ENCODE measurements at regions not wholly inside any gene's neighbourhood (a gene's known extent, or its start where the extent isn't known, plus 50 kb on each side); places are given as distances from the start of the nearest gene placed in this dataset.

GRCh38 chr10:28930514-28931495 is 253.5 kb downstream of the BAMBI start:
- no peak for DNase-seq

DNA sequence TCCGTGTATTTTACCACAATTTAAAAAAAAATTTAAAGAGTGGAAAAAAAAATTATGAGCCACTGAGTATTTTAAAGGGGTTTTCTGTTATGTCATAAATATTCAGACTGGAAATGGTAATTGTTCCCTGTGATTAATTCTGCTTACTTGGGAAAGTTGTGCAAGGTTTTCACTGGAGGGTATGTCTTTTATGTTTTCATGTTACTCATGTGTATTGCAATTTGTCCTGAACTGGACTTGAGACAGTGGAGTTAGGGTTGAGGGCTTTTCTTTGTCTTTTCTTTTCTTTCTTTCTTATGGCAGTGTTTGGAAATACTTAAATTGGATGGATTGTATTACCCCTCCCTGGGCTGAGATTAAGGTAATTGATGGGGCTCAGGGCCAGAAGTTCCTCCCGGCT is 257.7 kb downstream of the BAMBI start:
- no peak for DNase-seq

- no peak for DNase-seq
These were observed 260.6 kb downstream of the BAMBI start for GRCh38 chr10:28937959-28938358.

GRCh38 chr10:28938745-28939144 is 261.4 kb downstream of the BAMBI start:
- DNase-seq, result no peak

DNA sequence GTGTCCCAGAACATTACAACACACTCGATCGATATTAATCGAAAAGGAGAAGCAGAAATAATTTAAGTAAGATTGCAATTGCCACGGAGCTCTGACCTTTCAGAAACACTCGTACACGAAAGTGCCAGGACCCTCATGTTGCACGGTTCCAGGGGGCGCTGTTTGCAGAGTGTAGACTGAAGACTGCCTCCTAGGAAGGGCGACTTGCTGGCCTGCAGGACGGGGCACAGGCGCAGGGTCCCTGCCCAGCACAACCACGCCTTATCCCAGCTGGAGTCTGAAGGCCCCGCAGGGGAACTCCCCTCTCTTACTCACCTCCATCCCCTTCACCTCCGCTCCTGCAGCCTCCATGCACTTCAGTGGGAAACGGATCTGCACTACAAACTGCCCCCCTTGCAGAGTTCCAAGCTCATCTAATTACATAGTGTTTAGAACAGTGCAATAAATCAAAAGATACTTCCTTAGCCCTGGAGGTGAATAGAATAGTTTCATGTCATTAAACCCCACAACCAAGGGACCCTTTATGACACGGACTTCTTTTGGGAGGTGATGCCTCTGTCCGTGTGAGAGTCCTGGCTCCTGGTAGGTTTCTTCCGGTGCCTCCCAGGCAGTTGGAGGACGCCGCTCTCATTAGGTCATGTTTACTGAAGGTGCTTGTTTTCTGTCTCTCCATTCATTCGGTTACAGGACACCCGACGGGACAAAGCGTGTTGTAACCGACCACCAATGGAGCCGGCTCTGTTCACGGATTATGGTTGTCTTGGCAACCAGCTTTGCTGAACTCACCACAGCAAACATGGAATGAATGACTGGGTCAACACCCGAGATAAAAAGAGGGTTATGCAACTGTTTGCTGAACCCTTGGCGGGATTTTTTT is 262.2 kb downstream of the BAMBI start:
- no peak for DNase-seq

- DNase-seq, result no peak
These were observed 263.0 kb downstream of the BAMBI start for GRCh38 chr10:28940158-28940888.

GRCh38 chr10:28942012-28942411 is 264.7 kb downstream of the BAMBI start:
- DNase-seq, result no peak

- no peak for DNase-seq
These were observed 268.6 kb downstream of the BAMBI start for GRCh38 chr10:28945959-28946358.

DNA sequence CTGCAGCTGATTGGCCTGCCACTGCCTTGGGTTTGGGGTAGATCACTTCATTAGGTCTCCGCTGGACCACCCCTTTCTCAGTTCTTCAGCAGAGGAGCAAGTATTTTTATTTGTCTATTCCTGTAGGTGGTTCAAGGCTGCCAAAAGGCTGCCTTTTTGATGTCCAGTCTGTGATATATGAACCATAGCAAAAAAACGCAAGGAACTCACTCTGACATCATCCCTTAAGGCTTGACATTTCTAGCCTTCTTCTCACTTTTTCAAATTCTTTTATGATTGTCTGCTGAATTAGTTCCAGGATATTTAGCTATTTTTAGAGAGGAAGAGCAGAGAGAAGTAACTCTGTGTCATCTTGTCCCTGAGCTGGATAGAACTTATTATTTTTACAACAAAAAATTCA is 269.2 kb downstream of the BAMBI start:
- DNase-seq, result no peak

GRCh38 chr10:28947171-28947570 is 269.9 kb downstream of the BAMBI start:
- no peak for DNase-seq

DNA sequence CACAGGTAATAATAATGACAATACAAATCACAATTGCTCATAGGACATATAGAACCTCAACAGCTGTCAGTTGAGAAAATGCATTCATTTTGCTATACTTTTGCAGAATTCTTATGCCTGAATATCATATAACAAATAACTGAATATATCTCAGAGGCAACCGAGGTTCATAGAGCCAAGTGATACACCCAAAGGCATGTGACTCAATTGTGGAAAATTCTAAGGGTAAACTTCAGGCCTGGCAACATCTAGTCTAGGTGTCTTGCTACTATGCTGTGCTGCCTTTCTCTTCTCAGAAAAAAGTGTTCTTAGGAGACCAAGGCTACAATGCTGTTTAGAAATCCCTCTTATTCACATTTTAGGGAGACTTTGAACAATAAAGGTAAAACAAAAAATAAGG is 270.7 kb downstream of the BAMBI start:
- DNase-seq, result no peak

DNA sequence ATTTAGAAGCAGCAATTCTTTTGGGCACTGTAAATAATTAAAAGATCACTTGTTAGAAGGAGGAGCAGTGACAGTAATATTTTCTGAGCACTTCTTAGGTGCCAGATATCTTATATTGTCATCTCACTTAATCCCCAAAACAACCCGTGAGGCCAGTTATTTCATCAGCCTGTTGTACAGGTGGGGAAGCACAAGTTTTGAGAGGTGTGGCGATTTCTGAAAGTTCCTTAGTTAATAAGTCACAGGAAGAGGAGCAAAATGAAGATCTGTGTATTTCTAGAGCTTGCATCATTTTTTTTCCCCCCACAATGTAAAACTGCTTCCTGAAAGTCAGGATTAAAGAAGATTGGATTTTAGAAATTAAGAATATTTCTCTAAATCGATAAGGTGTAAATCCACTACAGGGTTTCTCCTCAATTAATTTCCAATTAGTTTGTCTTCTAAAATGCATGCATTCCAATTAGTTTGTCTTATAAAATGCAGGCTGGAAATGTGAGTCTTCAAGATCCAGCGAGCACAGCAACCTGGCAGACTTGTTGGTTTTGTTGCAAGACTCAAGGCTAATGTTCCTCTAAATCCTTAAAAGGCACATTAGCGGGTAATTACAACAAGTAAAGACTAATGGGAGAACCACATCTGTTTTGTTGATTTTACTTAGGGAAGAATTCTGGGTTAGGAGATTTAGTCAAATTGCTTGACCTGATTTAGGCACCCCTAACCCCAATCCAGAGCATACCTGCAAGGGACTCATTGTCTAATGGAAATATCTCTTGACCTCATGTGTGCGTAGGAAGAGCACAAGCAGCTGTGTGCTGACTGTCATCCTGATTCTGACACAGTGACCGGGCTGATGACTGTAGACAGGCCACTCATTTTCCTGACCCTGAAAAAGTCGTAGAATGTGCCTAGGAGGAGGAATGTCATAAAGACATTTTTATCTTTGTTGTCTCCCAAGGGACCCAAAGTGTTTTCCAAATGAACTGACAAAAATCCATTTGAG is 272.0 kb downstream of the BAMBI start:
- no peak for DNase-seq

DNA sequence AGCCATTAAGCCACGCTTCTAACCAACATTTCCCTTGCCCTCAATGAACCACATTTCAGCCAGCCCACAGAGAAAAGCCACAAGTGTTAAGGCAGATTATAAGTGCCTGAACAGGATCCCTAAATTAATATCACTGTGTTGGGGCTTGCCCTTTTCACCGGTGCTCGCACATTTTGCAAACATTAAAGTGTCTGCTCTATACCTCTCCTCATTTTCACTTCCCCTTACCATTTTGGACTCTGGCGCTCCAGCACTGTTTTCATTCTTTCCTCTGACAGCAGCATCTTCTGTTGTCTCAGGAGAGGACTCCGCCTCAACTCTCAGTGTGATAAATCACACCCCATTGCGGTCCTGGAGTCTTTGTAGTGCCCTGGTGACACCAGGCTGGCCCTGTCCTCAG is 274.2 kb downstream of the BAMBI start:
- no peak for DNase-seq

GRCh38 chr10:28952523-28952922 is 275.2 kb downstream of the BAMBI start:
- no peak for DNase-seq

DNA sequence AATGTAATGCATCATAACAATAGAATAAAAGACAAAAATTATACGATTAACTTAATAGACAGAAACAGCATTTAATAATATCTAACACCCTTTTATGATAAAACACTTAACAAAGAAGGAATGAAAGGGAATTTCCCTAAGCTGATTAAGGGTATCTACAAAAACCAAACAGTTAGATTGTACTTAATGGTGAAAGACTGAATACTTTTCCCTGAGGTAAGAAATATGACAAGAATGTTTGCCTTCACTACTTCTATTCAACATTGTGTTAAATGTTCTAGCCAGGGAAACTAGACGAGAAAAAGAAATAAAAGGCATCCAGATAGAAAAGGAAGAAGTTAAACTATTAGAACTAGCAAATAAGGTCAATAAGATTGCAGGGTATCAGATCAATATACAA is 276.9 kb downstream of the BAMBI start:
- no peak for DNase-seq

GRCh38 chr10:28958468-28958867 is 281.1 kb downstream of the BAMBI start:
- DNase-seq, result no peak

GRCh38 chr10:28959850-28960501 is 282.7 kb downstream of the BAMBI start:
- DNase-seq, result no peak

- no peak for DNase-seq
These were observed 285.4 kb downstream of the BAMBI start for GRCh38 chr10:28962768-28963167.

DNA sequence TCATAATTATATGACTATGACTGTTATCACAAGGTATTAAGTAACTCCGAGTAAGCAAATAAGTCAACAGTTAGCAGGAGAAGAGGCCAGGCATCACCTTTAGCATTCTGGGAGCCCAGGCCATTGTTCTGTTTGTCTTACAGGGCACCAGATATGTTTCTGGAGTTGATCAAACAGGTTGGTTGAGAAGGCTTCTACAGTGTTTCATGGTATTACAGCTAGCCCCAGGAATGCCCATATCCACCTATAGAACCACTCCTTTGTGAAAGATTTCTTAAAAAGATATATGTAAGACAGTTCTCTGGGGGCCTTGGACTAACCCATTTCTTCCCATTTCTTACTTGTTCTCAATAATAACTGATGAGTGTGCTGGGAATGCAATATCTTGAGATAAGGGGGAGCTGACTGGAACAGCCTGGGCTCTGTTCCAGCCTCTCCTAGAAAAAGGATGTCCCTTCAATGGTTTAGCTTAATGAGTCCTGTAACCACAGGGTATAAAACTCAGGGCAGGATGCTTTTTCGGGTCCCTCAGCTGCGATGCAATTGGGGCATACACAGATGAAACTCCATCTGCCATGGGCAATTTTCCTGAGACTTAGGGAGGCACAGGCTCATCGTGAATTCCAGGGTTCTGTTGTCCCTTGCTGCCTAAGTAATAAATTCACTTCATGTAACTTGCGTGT is 286.4 kb downstream of the BAMBI start:
- no peak for DNase-seq

DNA sequence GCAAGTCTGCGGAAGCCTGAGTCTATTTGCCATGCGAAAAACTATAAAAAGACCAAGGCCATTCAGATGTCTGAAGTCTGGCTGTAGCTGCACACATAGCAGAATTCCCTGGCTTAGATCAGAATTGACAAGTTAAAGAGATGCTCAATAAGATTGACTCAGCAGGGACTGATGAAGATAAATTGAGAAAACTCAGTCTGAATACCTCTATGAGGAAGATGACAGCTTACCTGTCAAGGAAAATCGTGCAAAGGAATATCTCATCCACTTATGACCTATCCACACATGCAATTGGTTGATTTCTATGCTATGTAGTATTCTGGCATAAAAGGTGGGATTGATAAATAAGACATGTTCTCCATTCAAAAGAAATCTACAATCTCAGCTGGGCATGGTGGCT is 288.6 kb downstream of the BAMBI start:
- DNase-seq, result no peak

- no peak for DNase-seq
These were observed 289.7 kb downstream of the BAMBI start for GRCh38 chr10:28967031-28967430.

Measured in CD4-positive, alpha-beta T cell treated with Interleukin-4 for 1 hour (primary cell).